Epithelial cell of esophagus (primary cell): ENCODE measurements at regions not wholly inside any gene's neighbourhood (a gene's known extent, or its start where the extent isn't known, plus 50 kb on each side); places are given as distances from the start of the nearest gene placed in this dataset.
"Not testable (repeated sequence)": the region's sequence is repeated elsewhere in the genome, so short reads cannot be mapped to it uniquely, and the experiment has no call there.

ENCODE experiments used
- DNase-seq: peaks from one replicate; pipeline ENCODE4 v3.0.0; 2010; ENCODE audit warnings: low read depth
- H3K4me3 ChIP-seq: 2 replicates; pipeline ENCODE4 v1.5.1; 2011; ENCODE audit warnings: mild to moderate bottlenecking, low read length, control low read depth
- TF ChIP-seq, protein P1 (sequence below): IDR thresholded peaks from 2 replicates; pipeline ENCODE4 v1.5.1; 2011; ENCODE audit warnings: low read depth, mild to moderate bottlenecking, low read length, control low read depth, inconsistent platforms; ENCODE audit not compliant: insufficient read depth; ENCODE audit errors: missing control alignments

- H3K4me3 ChIP-seq: no peak overlapping the region
- TF ChIP-seq, protein P1, sequence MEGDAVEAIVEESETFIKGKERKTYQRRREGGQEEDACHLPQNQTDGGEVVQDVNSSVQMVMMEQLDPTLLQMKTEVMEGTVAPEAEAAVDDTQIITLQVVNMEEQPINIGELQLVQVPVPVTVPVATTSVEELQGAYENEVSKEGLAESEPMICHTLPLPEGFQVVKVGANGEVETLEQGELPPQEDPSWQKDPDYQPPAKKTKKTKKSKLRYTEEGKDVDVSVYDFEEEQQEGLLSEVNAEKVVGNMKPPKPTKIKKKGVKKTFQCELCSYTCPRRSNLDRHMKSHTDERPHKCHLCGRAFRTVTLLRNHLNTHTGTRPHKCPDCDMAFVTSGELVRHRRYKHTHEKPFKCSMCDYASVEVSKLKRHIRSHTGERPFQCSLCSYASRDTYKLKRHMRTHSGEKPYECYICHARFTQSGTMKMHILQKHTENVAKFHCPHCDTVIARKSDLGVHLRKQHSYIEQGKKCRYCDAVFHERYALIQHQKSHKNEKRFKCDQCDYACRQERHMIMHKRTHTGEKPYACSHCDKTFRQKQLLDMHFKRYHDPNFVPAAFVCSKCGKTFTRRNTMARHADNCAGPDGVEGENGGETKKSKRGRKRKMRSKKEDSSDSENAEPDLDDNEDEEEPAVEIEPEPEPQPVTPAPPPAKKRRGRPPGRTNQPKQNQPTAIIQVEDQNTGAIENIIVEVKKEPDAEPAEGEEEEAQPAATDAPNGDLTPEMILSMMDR: no peak
- no peak for DNase-seq
Measured at GRCh38 chr5:135743705-135744411, 90.6 kb upstream of the SLC25A48 start.

- no peak for DNase-seq
- TF ChIP-seq, protein P1: no peak
- H3K4me3 ChIP-seq: no peak overlapping the region
Measured at GRCh38 chr5:135743181-135743580, 91.3 kb upstream of the SLC25A48 start.

- not testable (repeated sequence) for DNase-seq, H3K4me3 ChIP-seq
Measured at GRCh38 chr5:135742240-135742639, 92.2 kb upstream of the SLC25A48 start.

- no peak for DNase-seq
- no peak overlapping the region for H3K4me3 ChIP-seq
- TF ChIP-seq, protein P1: no peak
Measured at GRCh38 chr5:135741040-135741439, 93.4 kb upstream of the SLC25A48 start.

DNA sequence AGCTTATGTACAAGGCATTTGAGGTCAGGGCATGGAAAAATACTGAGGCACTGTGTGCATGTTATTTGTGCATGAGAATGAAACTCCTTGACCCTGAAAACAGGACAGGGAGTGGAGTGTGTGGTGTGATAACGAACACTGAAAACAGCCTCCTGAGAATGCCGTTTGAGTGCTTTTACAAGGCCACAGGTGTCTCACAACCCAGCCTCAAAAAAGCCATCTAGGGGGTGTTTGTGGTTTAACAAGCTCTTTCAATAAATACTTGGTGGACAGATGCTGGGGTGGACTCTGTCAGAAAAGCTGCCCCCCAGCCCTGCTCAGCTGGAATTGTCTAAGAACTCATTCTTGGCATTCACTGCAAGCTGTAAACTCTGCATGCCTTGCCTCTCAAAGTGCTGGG lies 94.0 kb upstream of the SLC25A48 start:
- TF ChIP-seq, protein P1: no peak
- no peak overlapping the region for H3K4me3 ChIP-seq
- no peak for DNase-seq

DNA sequence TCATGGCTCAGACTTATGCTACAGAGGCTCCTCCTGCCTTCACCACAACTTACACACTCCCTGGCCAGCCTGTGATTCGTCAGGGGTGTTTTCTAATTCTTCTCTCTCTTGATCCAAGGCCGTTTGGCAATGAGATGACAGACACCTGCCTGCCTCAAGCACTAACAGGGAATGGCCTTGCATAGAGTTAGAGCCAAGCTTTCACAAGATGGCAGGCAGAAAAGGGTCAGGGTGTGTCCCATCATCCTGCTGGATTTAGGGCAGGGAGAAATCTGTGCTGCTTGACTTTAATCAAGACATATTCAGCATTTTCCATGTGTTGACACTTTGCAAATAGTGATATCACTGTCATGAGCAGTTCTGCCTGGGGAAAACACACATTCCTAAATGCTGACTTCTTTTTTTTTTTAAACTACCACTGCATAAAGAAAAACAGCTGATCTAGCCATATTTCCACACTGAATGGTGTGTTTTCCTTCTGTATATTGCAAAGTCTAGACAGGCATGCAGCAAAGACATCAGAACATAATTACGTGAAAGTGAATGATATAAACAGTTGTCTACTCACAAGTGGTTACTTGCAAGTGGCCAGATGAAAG lies 95.0 kb upstream of the SLC25A48 start:
- peak; percentile 83 for DNase-seq
- TF ChIP-seq, protein P1: no peak
- H3K4me3 ChIP-seq: no peak overlapping the region

DNA sequence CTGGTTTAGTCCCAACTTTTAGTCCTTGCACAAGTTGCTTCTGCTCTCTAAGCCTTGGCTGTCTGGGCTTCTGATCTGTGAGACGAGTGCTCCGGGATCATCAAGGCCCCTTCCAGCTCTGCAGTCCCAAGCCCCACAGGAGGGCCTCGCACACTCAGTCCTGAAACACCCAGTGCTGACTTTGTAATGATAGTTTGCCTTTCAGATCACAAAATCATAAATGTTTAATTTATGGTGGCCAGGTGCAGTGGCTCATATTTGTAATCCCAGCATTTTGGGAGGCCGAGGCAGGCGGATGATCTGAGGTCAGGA lies 95.9 kb upstream of the SLC25A48 start:
- no peak overlapping the region for H3K4me3 ChIP-seq
- TF ChIP-seq, protein P1: no peak
- DNase-seq: no peak
